Fibroblast of villous mesenchyme (primary cell): ENCODE measurements at regions not wholly inside any gene's neighbourhood (a gene's known extent, or its start where the extent isn't known, plus 50 kb on each side); places are given as distances from the start of the nearest gene placed in this dataset.

Experiments
- DNase-seq: peaks from one replicate; pipeline ENCODE4 v3.0.0-alpha.2; 2010; ENCODE audit warnings: low read depth
- H3K4me3 ChIP-seq: 2 replicates; pipeline ENCODE4 v1.5.1; 2011; ENCODE audit warnings: low read depth, mild to moderate bottlenecking, low read length
- CTCF ChIP-seq: IDR thresholded peaks from 2 replicates; pipeline ENCODE4 v1.5.1; 2012; ENCODE audit warnings: low read depth, mild to moderate bottlenecking, low read length; ENCODE audit not compliant: insufficient read depth

GRCh38 chr3:66098436-66098835 is 59.7 kb upstream of the MAGI1 start:
- TF ChIP-seq CTCF = no peak
- no peak overlapping the region for H3K4me3 ChIP-seq
- peak; percentile 45 for DNase-seq

- no peak for TF ChIP-seq CTCF
- H3K4me3 ChIP-seq = no peak overlapping the region
- no peak for DNase-seq
These were observed 58.9 kb upstream of the MAGI1 start for GRCh38 chr3:66097647-66098046.

GRCh38 chr3:66095295-66096001 is 56.7 kb upstream of the MAGI1 start:
- no peak for TF ChIP-seq CTCF
- H3K4me3 ChIP-seq = no peak overlapping the region
- no peak for DNase-seq

- DNase-seq = no peak
- TF ChIP-seq CTCF = no peak
- no peak overlapping the region for H3K4me3 ChIP-seq
These were observed 55.3 kb upstream of the MAGI1 start for GRCh38 chr3:66093981-66094380.

GRCh38 chr3:66092175-66092995 is 53.7 kb upstream of the MAGI1 start:
- no peak for TF ChIP-seq CTCF
- peak overlapping the region; percentile 22 for H3K4me3 ChIP-seq
- peak; percentile 53 for DNase-seq
